ENCODE measurements at regions not wholly inside any gene's neighbourhood (a gene's known extent, or its start where the extent isn't known, plus 50 kb on each side); places are given as distances from the start of the nearest gene placed in this dataset.

- TF ChIP-seq CTCF (IDR thresholded peaks at IDR 0.05) (no peak), POLR2A (IDR thresholded peaks at IDR 0.05) (no peak)
Observed at GRCh38 chr6:16061818-16062217, 67.1 kb upstream of the MYLIP start.

Data from stomach (tissue), 4 donors.